Mucosa of descending colon (tissue), 3 donors: ENCODE measurements at regions not wholly inside any gene's neighbourhood (a gene's known extent, or its start where the extent isn't known, plus 50 kb on each side); places are given as distances from the start of the nearest gene placed in this dataset.

ENCODE experiments used
- ATAC-seq: fragments of 200-7000 bp; cut with Tn5 transposase; one replicate; pipeline ENCODE4 v1.9.1; 2020; ENCODE audit warnings: mild to moderate bottlenecking, moderate library complexity
- DNase-seq, 3 donors: peaks; one replicate each; pipeline ENCODE4 v3.0.0-alpha.2; 2020
- H3K36me3 ChIP-seq: fragments of 200-600 bp; one replicate; pipeline ENCODE4 v1.8.0; 2021; ENCODE audit warnings: low read depth, mild to moderate bottlenecking
- H3K4me1 ChIP-seq: fragments of 200-600 bp; one replicate; pipeline ENCODE4 v1.8.0; 2021; ENCODE audit warnings: low read depth, mild to moderate bottlenecking
- H3K4me3 ChIP-seq: fragments of 200-600 bp; one replicate; pipeline ENCODE4 v1.8.0; 2021; ENCODE audit warnings: mild to moderate bottlenecking
- H3K9me3 ChIP-seq: fragments of 200-600 bp; one replicate; pipeline ENCODE4 v1.8.0; 2021; ENCODE audit warnings: mild to moderate bottlenecking
- intact Hi-C, 2 donors: fragments of 100-400 bp; cut with DNase I in 1 of 2; cut with micrococcal nuclease in 1 of 2; formaldehyde crosslinking; loops; one replicate each; pipeline versions ENCODE4 v1.11.0 to v1.11.1; 2022; cut with DNase I, micrococcal nuclease
- TF ChIP-seq, protein P1 (sequence below): fragments of 200-600 bp; IDR thresholded peaks from one replicate; pipeline ENCODE4 v1.8.0; 2022; ENCODE audit warnings: antibody characterized with exemption, mild to moderate bottlenecking
- donor health status: DM: no; HTN: no; CAD: no; lungs with moderate emphysema.
- donor health status: DM: no; HTN: no; CAD: no.
- donor health status: DM: no; HTN: yes; CAD: no.

DNA sequence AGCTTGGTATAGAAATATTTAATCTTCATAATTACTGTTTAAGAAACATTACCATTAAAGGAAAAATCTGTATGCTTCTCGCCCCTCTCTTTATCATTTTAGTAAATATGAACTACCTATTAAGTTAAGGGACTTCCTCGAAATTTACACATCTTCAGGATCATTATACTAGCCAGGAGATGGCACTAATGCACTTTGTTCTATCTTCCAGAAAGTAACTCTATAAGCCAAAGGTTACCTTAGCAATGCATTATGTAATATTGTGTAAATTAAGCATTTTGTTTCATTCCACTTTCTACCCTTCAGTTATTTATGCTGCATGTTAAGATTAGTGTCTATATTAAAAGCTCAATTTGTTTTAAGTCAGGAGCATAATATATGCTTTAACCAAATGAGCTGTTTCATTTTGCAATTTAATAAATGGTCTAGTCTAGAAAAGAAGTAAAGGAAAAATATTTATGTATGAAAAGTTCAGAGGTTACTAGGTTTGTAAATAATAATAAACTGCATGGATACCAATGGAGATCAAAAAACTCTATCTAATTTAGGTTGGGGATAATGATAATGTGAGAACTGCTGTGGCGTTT lies 128.5 kb downstream of the ANKRD7 start:
- DNase-seq, result no peak
- H3K9me3 ChIP-seq, result no peaks in the 10 kb centered on the region
- TF ChIP-seq, protein P1, sequence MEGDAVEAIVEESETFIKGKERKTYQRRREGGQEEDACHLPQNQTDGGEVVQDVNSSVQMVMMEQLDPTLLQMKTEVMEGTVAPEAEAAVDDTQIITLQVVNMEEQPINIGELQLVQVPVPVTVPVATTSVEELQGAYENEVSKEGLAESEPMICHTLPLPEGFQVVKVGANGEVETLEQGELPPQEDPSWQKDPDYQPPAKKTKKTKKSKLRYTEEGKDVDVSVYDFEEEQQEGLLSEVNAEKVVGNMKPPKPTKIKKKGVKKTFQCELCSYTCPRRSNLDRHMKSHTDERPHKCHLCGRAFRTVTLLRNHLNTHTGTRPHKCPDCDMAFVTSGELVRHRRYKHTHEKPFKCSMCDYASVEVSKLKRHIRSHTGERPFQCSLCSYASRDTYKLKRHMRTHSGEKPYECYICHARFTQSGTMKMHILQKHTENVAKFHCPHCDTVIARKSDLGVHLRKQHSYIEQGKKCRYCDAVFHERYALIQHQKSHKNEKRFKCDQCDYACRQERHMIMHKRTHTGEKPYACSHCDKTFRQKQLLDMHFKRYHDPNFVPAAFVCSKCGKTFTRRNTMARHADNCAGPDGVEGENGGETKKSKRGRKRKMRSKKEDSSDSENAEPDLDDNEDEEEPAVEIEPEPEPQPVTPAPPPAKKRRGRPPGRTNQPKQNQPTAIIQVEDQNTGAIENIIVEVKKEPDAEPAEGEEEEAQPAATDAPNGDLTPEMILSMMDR, result no peak
- no peaks in the 10 kb centered on the region for H3K36me3 ChIP-seq
- H3K4me3 ChIP-seq, result no peak overlapping the region
- ATAC-seq, result peak; percentile 43
- H3K4me1 ChIP-seq, result no peaks in the 10 kb centered on the region
- intact Hi-C loops, result no loop called here

DNA sequence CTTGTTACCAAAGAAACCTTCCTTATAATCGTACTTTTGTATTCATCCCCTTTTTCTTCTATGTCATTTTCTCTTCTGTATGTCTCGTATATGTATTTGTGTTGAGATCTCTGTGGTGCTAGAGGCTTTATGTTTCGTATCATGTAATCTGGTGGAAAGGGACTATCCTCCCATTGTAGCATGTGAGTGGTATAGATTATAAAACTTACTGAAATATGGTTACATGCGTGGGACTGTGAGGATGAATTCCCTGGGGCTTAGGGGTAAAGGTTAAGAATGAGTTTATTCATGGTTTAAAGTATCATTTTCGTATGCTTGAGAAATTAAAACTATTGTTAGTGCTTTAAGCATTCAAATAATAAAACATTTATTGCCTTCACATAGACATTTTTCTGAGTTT lies 141.9 kb downstream of the ANKRD7 start:
- TF ChIP-seq, protein P1, result no peak
- no peak for DNase-seq
- Histone ChIP-seq H3K36me3 (no peaks in the 10 kb centered on the region), H3K4me1 (no peaks in the 10 kb centered on the region), H3K4me3 (no peak overlapping the region), H3K9me3 (no peaks in the 10 kb centered on the region)
- no peak for ATAC-seq
- intact Hi-C loops, result no loop called here

DNA sequence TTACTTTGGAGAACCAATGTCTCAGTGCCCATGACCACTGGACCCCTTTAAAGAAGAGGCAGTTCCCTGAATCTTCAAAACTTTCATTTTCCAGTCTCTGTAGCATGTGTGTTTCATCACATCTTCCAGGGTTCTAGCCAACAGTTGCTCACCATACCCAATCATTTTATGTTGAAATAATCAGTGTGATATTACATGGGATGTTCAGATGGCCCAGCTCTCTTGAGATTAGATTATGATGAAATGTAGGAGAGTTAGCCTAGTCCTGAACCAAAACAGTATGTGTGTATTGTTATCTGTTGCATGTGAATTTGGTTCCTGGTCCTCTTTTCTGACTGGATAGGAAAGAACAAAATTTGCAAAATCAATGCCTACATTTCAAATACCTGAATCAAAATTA lies 144.5 kb downstream of the ANKRD7 start:
- H3K4me1 ChIP-seq, result no peaks in the 10 kb centered on the region
- DNase-seq (no peak), ATAC-seq (no peak)
- TF ChIP-seq, protein P1, result no peak
- intact Hi-C loops, result no loop called here
- no peaks in the 10 kb centered on the region for H3K36me3 ChIP-seq
- H3K9me3 ChIP-seq, result no peaks in the 10 kb centered on the region
- H3K4me3 ChIP-seq, result no peak overlapping the region

DNA sequence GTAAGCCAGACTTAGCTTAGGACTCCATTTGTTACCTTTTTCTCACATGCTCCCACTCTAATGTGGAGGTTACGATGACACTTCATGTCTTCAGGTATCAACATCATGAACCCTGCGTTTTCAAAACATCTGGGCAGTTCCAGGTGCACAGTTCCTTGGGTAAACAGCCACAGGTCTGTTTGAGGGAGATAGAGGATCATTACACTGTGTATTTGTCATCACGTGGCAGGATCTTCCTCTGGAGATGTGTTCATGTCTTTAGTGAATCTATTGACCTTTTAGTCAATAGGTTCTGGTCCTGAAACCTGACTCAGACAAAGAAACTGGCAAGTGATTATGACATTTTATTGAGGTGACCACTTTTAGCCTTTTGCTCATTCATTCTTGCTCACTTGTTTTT lies 145.5 kb downstream of the ANKRD7 start:
- Histone ChIP-seq H3K4me3 (no peak overlapping the region), H3K4me1 (no peaks in the 10 kb centered on the region), H3K9me3 (no peaks in the 10 kb centered on the region), H3K36me3 (no peaks in the 10 kb centered on the region)
- intact Hi-C loops, result no loop called here
- TF ChIP-seq, protein P1, result no peak
- no peak for DNase-seq
- no peak for ATAC-seq

DNA sequence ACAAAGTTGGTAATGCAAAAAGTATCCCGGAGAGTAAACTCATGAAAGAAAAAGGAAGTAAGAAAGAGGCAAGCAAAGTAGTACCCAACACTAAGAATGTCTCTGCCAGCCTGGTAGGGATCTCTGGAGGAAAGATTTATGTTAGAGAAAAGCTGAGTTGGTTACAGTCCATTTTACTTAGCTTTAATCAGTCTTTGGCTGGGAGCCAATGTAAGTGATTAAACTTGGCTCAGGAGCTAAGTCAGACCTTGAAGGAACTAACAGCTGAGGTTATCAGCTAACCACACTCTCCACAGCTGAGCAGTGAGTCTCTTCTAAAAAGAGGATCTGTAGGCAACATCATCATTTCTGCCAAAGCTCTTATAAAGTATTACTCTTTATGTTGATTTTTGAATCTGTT lies 148.0 kb downstream of the ANKRD7 start:
- no peaks in the 10 kb centered on the region for H3K36me3 ChIP-seq
- ATAC-seq (peak; percentile 54), DNase-seq (peak in 1 of 3 donors; percentile 4)
- H3K4me3 ChIP-seq, result no peak overlapping the region
- H3K9me3 ChIP-seq, result no peaks in the 10 kb centered on the region
- no peaks in the 10 kb centered on the region for H3K4me1 ChIP-seq
- TF ChIP-seq, protein P1, result no peak
- intact Hi-C loops, result no loop called here

DNA sequence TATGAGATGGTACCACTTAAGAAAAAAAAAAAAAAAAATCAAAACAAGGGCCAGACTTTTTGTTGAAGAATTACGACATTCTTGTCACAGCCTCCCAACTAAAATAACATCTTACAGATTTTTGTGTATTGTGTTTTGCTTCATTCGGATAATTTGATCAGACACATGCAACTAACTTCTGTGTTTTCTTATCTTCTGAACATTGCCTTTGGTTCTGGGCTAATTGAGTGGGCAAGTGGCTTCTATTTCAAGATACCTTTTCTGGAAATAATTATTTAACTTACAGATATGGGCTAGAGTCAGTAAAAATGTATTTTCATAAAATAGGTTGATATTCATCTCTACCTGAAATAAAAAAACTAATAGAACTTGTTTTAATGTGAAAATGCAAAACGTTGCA lies 165.1 kb downstream of the ANKRD7 start:
- ATAC-seq (no peak), DNase-seq (no peak)
- TF ChIP-seq, protein P1, result no peak
- Histone ChIP-seq H3K36me3 (no peaks in the 10 kb centered on the region), H3K9me3 (no peaks in the 10 kb centered on the region), H3K4me1 (no peaks in the 10 kb centered on the region), H3K4me3 (no peak overlapping the region)
- intact Hi-C loops, result no loop called here
